ENCODE measurements at regions not wholly inside any gene's neighbourhood (a gene's known extent, or its start where the extent isn't known, plus 50 kb on each side); places are given as distances from the start of the nearest gene placed in this dataset.

GRCh38 chr10:56258378-56258777, 102.7 kb downstream of the ZWINT start:
- no peak for TF ChIP-seq POLR2A (IDR thresholded peaks at IDR 0.05; ENCODE audit: low read depth)
- TF ChIP-seq EP300 (IDR thresholded peaks at IDR 0.05) = no peak
- no peak for TF ChIP-seq CTCF (IDR thresholded peaks at IDR 0.05)
- no peak for TF ChIP-seq POLR2AphosphoS5 (IDR thresholded peaks at IDR 0.05)
